ENCODE measurements at regions not wholly inside any gene's neighbourhood (a gene's known extent, or its start where the extent isn't known, plus 50 kb on each side); places are given as distances from the start of the nearest gene placed in this dataset.

GRCh38 chr12:114764510-114764909 is 80.5 kb upstream of the TBX3 start:
- DNase-seq (ENCODE audit: low read depth in 1 of 2, low spot score in 1 of 2) (no peak), FAIRE-seq (no peak), ATAC-seq (no peak)
- no peak overlapping the region for H3K4me3 ChIP-seq
- TF ChIP-seq, protein P1, sequence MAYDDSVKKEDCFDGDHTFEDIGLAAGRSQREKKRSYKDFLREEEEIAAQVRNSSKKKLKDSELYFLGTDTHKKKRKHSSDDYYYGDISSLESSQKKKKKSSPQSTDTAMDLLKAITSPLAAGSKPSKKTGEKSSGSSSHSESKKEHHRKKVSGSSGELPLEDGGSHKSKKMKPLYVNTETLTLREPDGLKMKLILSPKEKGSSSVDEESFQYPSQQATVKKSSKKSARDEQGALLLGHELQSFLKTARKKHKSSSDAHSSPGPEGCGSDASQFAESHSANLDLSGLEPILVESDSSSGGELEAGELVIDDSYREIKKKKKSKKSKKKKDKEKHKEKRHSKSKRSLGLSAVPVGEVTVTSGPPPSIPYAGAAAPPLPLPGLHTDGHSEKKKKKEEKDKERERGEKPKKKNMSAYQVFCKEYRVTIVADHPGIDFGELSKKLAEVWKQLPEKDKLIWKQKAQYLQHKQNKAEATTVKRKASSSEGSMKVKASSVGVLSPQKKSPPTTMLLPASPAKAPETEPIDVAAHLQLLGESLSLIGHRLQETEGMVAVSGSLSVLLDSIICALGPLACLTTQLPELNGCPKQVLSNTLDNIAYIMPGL (CRISPR knock-in tag; IDR thresholded peaks at IDR 0.05; ENCODE audit: borderline replicate concordance), result no peak
- TF ChIP-seq ZFP36 (IDR thresholded peaks at IDR 0.05; ENCODE audit: borderline replicate concordance, partially characterized antibody) (no peak), RAD21 (conservative IDR thresholded peaks at IDR 0.05 in 1 of 2, IDR thresholded peaks at IDR 0.05 in 1 of 2) (no peak), SMC3 (IDR thresholded peaks at IDR 0.05) (no peak), E2F6 (IDR thresholded peaks at IDR 0.05; ENCODE audit: borderline replicate concordance, low read depth) (no peak), HOXB13 (CRISPR knock-in tag; IDR thresholded peaks at IDR 0.05; ENCODE audit: low read depth) (no peak), RARB (CRISPR knock-in tag; IDR thresholded peaks at IDR 0.05) (no peak), FOSL2 (IDR thresholded peaks at IDR 0.05) (no peak), FOSL2 (CRISPR knock-in tag; IDR thresholded peaks at IDR 0.05) (no peak)
- TF ChIP-seq, protein P2, sequence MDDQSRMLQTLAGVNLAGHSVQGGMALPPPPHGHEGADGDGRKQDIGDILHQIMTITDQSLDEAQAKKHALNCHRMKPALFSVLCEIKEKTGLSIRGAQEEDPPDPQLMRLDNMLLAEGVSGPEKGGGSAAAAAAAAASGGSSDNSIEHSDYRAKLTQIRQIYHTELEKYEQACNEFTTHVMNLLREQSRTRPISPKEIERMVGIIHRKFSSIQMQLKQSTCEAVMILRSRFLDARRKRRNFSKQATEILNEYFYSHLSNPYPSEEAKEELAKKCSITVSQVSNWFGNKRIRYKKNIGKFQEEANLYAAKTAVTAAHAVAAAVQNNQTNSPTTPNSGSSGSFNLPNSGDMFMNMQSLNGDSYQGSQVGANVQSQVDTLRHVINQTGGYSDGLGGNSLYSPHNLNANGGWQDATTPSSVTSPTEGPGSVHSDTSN (IDR thresholded peaks at IDR 0.05), result no peak
- 73% methylated on average over 6 of the region's 6 CpGs for WGBS (ENCODE audit: missing lambda C conversion rate)
- no peak overlapping the region for H3K4me2 ChIP-seq
- ChIA-PET CTCF (interaction anchor here (1.0 to 1.4 kb wide), 2 partner anchors 15 to 81 kb away, joined by 3 to 6 read pairs; partner anchors contain the start of gene TBX3), POLR2A (no interaction called here)
- H3K9me3 ChIP-seq, result no peaks in the 10 kb centered on the region
- H3K27ac ChIP-seq, result no peak overlapping the region
- H3K4me1 ChIP-seq, result peaks cover 16% of the 10 kb centered on the region

GRCh38 chr12:114762490-114763110 is 78.6 kb upstream of the TBX3 start:
- CTCF ChIA-PET, result no interaction called here

More at GRCh38 chr12:114762490-114763110, 78.6 kb upstream of the TBX3 start:
- Histone ChIP-seq H3K4me2 (no peak overlapping the region), H3K9me3 (no peaks in the 10 kb centered on the region), H3K27ac (no peak overlapping the region), H3K4me3 (no peak overlapping the region), H3K4me1 (peaks cover 11% of the 10 kb centered on the region)
- no peak for FAIRE-seq
- WGBS (ENCODE audit: missing lambda C conversion rate), result 89% methylated on average over 22 of the region's 22 CpGs
- ATAC-seq, result no peak
- no peak for DNase-seq (ENCODE audit: low read depth in 1 of 2, low spot score in 1 of 2)
- TF ChIP-seq CBX2 (IDR thresholded peaks at IDR 0.05; ENCODE audit: borderline replicate concordance, low read depth) (no peak), HEYL (CRISPR knock-in tag; IDR thresholded peaks at IDR 0.05) (no peak), EP300 (IDR thresholded peaks at IDR 0.05) (no peak), CBX8 (IDR thresholded peaks at IDR 0.05) (no peak)
- TF ChIP-seq, protein P3, sequence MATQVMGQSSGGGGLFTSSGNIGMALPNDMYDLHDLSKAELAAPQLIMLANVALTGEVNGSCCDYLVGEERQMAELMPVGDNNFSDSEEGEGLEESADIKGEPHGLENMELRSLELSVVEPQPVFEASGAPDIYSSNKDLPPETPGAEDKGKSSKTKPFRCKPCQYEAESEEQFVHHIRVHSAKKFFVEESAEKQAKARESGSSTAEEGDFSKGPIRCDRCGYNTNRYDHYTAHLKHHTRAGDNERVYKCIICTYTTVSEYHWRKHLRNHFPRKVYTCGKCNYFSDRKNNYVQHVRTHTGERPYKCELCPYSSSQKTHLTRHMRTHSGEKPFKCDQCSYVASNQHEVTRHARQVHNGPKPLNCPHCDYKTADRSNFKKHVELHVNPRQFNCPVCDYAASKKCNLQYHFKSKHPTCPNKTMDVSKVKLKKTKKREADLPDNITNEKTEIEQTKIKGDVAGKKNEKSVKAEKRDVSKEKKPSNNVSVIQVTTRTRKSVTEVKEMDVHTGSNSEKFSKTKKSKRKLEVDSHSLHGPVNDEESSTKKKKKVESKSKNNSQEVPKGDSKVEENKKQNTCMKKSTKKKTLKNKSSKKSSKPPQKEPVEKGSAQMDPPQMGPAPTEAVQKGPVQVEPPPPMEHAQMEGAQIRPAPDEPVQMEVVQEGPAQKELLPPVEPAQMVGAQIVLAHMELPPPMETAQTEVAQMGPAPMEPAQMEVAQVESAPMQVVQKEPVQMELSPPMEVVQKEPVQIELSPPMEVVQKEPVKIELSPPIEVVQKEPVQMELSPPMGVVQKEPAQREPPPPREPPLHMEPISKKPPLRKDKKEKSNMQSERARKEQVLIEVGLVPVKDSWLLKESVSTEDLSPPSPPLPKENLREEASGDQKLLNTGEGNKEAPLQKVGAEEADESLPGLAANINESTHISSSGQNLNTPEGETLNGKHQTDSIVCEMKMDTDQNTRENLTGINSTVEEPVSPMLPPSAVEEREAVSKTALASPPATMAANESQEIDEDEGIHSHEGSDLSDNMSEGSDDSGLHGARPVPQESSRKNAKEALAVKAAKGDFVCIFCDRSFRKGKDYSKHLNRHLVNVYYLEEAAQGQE (IDR thresholded peaks at IDR 0.05), result no peak
- POLR2A ChIA-PET, result no interaction called here

All from A549 (cell line).